Activated naive CD4-positive, alpha-beta T cell treated with Interleukin-2 at 50 U/mL for 16 hours (primary cell): ENCODE measurements at regions not wholly inside any gene's neighbourhood (a gene's known extent, or its start where the extent isn't known, plus 50 kb on each side); places are given as distances from the start of the nearest gene placed in this dataset.
"Not testable (repeated sequence)": the region's sequence is repeated elsewhere in the genome, so short reads cannot be mapped to it uniquely, and the experiment has no call there.

ENCODE experiments used
- DNase-seq: peaks from one replicate; pipeline ENCODE4 v3.0.0-alpha.2; 2020

- not testable (repeated sequence) for DNase-seq
Observed at GRCh38 chr3:107470496-107470895, 52.3 kb upstream of the BBX start.
